Activated CD4-positive, CD25-positive, alpha-beta regulatory T cell treated with anti-CD3 and anti-CD28 coated beads, Interleukin-2, amount 50 U/mL, for 24 hours (primary cell): ENCODE measurements at regions not wholly inside any gene's neighbourhood (a gene's known extent, or its start where the extent isn't known, plus 50 kb on each side); places are given as distances from the start of the nearest gene placed in this dataset.

Experiments
- ATAC-seq, 2 donors: fragments of 150-1000 bp; cut with Tn5 transposase; one replicate each; pipeline ENCODE4 v1.10.0; 2021; ENCODE audit warnings: mild to moderate bottlenecking in 1 of 2, moderate library complexity in 1 of 2

GRCh38 chr14:65359503-65359902 lies 53.0 kb upstream of the FUT8 start:
- ATAC-seq: no peak

DNA sequence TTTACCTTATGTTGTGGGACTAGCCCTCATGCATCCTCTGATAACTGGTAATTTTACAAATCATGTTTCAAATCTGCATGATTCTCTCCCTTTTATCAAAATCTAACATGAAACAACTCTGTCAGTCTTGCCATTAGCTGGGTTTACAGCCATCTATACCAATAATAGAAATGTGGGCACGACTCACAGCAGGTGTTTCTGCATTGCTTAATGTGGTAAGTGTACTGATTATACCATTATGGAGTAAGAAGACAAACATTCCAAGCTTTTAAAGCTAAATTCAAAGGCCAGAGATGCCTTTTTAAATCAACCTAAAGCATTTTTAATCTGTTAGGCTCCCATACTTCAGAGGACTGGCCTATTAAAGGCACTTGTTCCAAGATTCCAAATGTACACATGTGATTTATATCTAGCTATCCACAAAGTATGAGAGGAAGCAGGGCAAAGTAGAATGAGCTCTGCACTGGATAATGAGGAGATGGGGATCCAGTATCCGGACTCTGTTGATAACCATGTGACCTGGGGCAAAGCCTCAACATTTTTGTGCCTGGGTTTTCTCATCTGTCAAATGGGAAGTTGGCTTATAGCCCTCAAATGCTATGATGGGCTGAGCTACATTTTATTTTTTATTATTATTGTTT lies 52.3 kb upstream of the FUT8 start:
- ATAC-seq: peak in 1 of 2 donors; percentile 70

DNA sequence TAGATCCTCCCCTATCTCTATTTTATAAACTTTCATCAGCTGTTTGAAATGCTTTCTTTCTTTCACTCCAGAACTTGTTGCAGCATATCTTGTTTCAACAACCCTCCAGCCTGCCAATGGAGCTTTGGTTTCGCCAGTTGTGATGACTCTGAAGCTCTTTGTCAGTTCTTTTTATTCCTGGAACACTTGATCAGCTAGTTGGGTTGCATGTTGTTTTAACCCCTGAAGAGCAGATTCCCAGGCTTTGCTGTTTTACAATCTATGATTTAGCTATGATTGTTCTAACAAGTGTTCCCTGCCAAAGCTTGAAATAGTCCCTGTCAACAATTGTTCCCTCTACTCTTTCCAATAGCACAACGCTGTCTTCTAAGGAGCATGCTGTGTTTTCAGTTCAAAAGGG lies 50.6 kb upstream of the FUT8 start:
- no peak for ATAC-seq
